Upper lobe of left lung (tissue), 6 donors: ENCODE measurements at regions not wholly inside any gene's neighbourhood (a gene's known extent, or its start where the extent isn't known, plus 50 kb on each side); places are given as distances from the start of the nearest gene placed in this dataset.
A peak's percentile ranks its signal among the peaks of the same experiment; 100 is the strongest.

Source experiments
- ATAC-seq, 2 donors: fragments of 200-7000 bp; cut with Tn5 transposase; one replicate each; pipeline ENCODE4 v1.9.1; 2022; ENCODE audit warnings: mild to moderate bottlenecking in 2 of 2, moderate library complexity in 2 of 2; ENCODE audit not compliant: low FRiP score in 2 of 2
- DNase-seq, 2 donors: peaks; one replicate each; pipeline ENCODE4 v3.0.0-alpha.2; 2019 to 2020
- H3K27ac ChIP-seq, 4 donors: fragments of 200-600 bp; sonication (generic); one replicate each; pipeline ENCODE4 v1.5.1; 2016 to 2019
- H3K27me3 ChIP-seq, 4 donors: fragments of 200-600 bp; sonication (generic); one replicate each; pipeline ENCODE4 v1.5.1; 2017 to 2019
- H3K36me3 ChIP-seq, 4 donors: fragments of 200-600 bp; sonication (generic); one replicate each; pipeline ENCODE4 v1.5.1; 2016 to 2019
- H3K4me1 ChIP-seq, 4 donors: fragments of 200-600 bp; sonication (generic); one replicate each; pipeline ENCODE4 v1.5.1; 2018 to 2019
- H3K4me3 ChIP-seq, 4 donors: fragments of 200-600 bp; sonication (generic); one replicate each; pipeline ENCODE4 v1.5.1; 2017 to 2019; ENCODE audit warnings: mild to moderate bottlenecking in 2 of 4, moderate library complexity in 1 of 4
- H3K9me3 ChIP-seq, 4 donors: fragments of 200-600 bp; sonication (generic); one replicate each; pipeline ENCODE4 v1.5.1; 2018 to 2019
- CTCF ChIP-seq, 6 experiments: fragments of 450-650 bp in 4 of 6; fragments of 200-600 bp in 2 of 6; sonication (generic) in 2 of 6; IDR thresholded peaks; one replicate each; pipeline ENCODE4 v1.5.1; 2016 to 2019; ENCODE audit warnings: antibody characterized with exemption in 6 of 6
- EP300 ChIP-seq, 4 donors: sonication (generic); formaldehyde crosslinking; IDR thresholded peaks; one replicate each; pipeline ENCODE4 v1.5.1; 2017; ENCODE audit warnings: antibody characterized with exemption in 4 of 4, control low read depth in 2 of 4
- POLR2A ChIP-seq, 4 donors: fragments of 450-650 bp; IDR thresholded peaks; one replicate each; pipeline ENCODE4 v1.5.1; 2016 to 2017; ENCODE audit warnings: antibody characterized with exemption in 4 of 4, mild to moderate bottlenecking in 2 of 4
- POLR2AphosphoS5 ChIP-seq, 2 donors: sonication (generic); formaldehyde crosslinking; IDR thresholded peaks; one replicate each; pipeline ENCODE4 v1.5.1; 2017; ENCODE audit warnings: antibody characterized with exemption in 2 of 2
- WGBS, 2 donors: methylation state at CpG; one replicate each; pipeline ENCODE4 v1.1.5; 2017 to 2018; 5-methylcytosine and 5-hydroxymethylcytosine counted together
- donor health status: DM: no; HTN: no; CAD: no; lungs with moderate emphysema.
- donor health status: DM: no; HTN: yes; CAD: no; lungs with severe emphysema.

- H3K27me3 ChIP-seq, result no peaks in the 10 kb centered on the region
- DNase-seq, result no peak
- no peak for TF ChIP-seq CTCF (IDR thresholded peaks at IDR 0.05)
- TF ChIP-seq EP300 (IDR thresholded peaks at IDR 0.05), result no peak
- no peak for TF ChIP-seq POLR2AphosphoS5 (IDR thresholded peaks at IDR 0.05)
- no peak for TF ChIP-seq POLR2A (IDR thresholded peaks at IDR 0.05)
- H3K36me3 ChIP-seq, result no peaks in the 10 kb centered on the region
- WGBS, 2 donors, result 96 to 99% methylated on average over 3 of the region's 3 CpGs
- H3K4me3 ChIP-seq, result no peak overlapping the region
- ATAC-seq, result no peak
- H3K27ac ChIP-seq, result no peak overlapping the region
- H3K9me3 ChIP-seq, result no peaks in the 10 kb centered on the region
- peaks cover 0 to 10% (median 6%) of the 10 kb centered on the region in 4 donors for H3K4me1 ChIP-seq
Measured at GRCh38 chr12:92299744-92300143, 154.1 kb upstream of the BTG1 start.

- H3K27ac ChIP-seq, result no peak overlapping the region
- no peak overlapping the region for H3K4me3 ChIP-seq
- TF ChIP-seq POLR2AphosphoS5 (IDR thresholded peaks at IDR 0.05) (no peak), POLR2A (IDR thresholded peaks at IDR 0.05) (no peak)
- WGBS, 2 donors, result 69 to 92% methylated on average over 2 of the region's 2 CpGs
- DNase-seq, result no peak
- no peak for ATAC-seq
- peaks cover 0 to 10% (median 6%) of the 10 kb centered on the region in 4 donors for H3K4me1 ChIP-seq
- H3K36me3 ChIP-seq, result no peaks in the 10 kb centered on the region
- H3K9me3 ChIP-seq, result no peaks in the 10 kb centered on the region
- H3K27me3 ChIP-seq, result no peaks in the 10 kb centered on the region
Measured at GRCh38 chr12:92299344-92299743, 153.7 kb upstream of the BTG1 start.

GRCh38 chr12:92297932-92298696 is 152.5 kb upstream of the BTG1 start:
- WGBS, 2 donors, result 59 to 67% methylated on average over 8 of the region's 8 CpGs

GRCh38 chr12:92297405-92297804 is 151.8 kb upstream of the BTG1 start:
- Histone ChIP-seq H3K27me3 (no peaks in the 10 kb centered on the region), H3K4me3 (no peak overlapping the region), H3K27ac (peak overlapping the region; percentile 2 to 65 (median 47)), H3K9me3 (no peaks in the 10 kb centered on the region), H3K4me1 (peaks cover 0 to 10% (median 6%) of the 10 kb centered on the region in 4 donors), H3K36me3 (no peaks in the 10 kb centered on the region)
- TF ChIP-seq POLR2AphosphoS5 (IDR thresholded peaks at IDR 0.05), result no peak
- DNase-seq (no peak), ATAC-seq (no peak)
- 88 to 96% methylated on average over 4 of the region's 4 CpGs for WGBS, 2 donors

More at GRCh38 chr12:92297932-92298696, 152.5 kb upstream of the BTG1 start:
- Histone ChIP-seq H3K4me3 (no peak overlapping the region), H3K36me3 (no peaks in the 10 kb centered on the region), H3K27me3 (no peaks in the 10 kb centered on the region), H3K27ac (peak overlapping the region; percentile 2 to 65 (median 47)), H3K9me3 (no peaks in the 10 kb centered on the region), H3K4me1 (peaks cover 0 to 10% (median 6%) of the 10 kb centered on the region in 4 donors)
- peak in 1 of 2 donors; percentile 78 for ATAC-seq
- no peak for DNase-seq
- TF ChIP-seq POLR2A (IDR thresholded peaks at IDR 0.05), result no peak
- TF ChIP-seq POLR2AphosphoS5 (IDR thresholded peaks at IDR 0.05), result no peak
- TF ChIP-seq CTCF (IDR thresholded peaks at IDR 0.05), result no peak
- no peak for TF ChIP-seq EP300 (IDR thresholded peaks at IDR 0.05)

- whole genome bisulfite sequencing, 2 donors, result 84 to 88% methylated on average over 3 of the region's 3 CpGs
- Histone ChIP-seq H3K27ac (no peak overlapping the region), H3K4me3 (no peak overlapping the region), H3K27me3 (no peaks in the 10 kb centered on the region), H3K4me1 (peaks cover 0 to 12% (median 6%) of the 10 kb centered on the region in 4 donors), H3K9me3 (no peaks in the 10 kb centered on the region), H3K36me3 (no peaks in the 10 kb centered on the region)
- no peak for ATAC-seq
- TF ChIP-seq POLR2AphosphoS5 (IDR thresholded peaks at IDR 0.05), result no peak
- no peak for TF ChIP-seq CTCF (IDR thresholded peaks at IDR 0.05)
- TF ChIP-seq POLR2A (IDR thresholded peaks at IDR 0.05), result no peak
- TF ChIP-seq EP300 (IDR thresholded peaks at IDR 0.05), result no peak
- DNase-seq, result no peak
Measured at GRCh38 chr12:92295523-92295922, 149.9 kb upstream of the BTG1 start.
